ENCODE measurements at regions not wholly inside any gene's neighbourhood (a gene's known extent, or its start where the extent isn't known, plus 50 kb on each side); places are given as distances from the start of the nearest gene placed in this dataset.

- no peak for DNase-seq
Observed at GRCh38 chr1:72601035-72601674, 318.8 kb upstream of the NEGR1 start.

DNA sequence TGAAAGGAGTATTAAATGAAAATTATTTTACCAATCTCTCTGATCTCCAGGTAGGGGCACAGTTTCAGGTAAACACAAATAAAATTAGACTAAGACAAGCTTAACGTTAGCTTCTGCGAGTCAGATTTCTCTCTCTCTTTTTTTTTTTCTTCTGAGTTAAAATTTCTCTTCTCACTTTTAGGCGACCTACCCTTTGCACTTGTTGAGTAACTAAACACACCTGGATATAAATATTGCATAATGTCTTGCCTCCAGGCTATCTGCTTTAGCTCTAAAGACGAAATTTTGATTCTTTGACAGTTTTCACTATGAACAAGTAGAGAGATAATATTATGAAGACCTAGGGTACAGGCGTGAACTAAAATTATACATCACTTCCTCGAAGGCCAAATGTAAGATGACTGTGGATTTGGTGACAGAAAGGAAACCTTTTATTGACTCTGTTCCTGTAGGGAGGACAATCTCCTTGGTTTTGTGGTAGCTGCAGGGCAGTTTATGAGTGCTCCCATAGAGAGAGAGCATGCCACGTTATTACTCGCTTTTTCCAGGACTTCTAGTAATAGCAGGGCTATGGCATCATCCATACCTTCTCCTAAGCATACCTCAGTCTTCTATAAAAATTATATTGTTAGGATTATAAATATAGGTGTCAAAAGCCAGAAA is 303.8 kb upstream of the NEGR1 start:
- no peak for DNase-seq

DNA sequence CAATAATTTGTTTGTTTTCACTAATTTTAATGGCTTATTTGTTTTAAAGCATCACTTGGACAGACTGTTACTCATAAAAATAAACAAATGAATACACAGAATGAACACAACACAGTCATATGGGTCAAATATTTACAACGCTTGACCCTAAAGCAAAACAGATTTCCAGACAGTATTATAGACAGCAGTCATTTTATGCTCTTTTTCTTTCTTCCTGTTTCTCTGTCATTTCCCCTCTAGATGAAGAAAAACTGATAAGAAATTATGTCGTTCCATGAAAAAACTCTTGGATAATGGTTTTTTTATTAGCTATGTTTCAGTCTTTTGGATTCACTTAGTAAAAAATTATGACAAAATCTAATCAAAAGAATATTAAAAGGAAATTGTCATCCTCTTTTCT is 297.3 kb upstream of the NEGR1 start:
- no peak for DNase-seq

GRCh38 chr1:72570815-72571214 is 288.5 kb upstream of the NEGR1 start:
- no peak for DNase-seq

DNA sequence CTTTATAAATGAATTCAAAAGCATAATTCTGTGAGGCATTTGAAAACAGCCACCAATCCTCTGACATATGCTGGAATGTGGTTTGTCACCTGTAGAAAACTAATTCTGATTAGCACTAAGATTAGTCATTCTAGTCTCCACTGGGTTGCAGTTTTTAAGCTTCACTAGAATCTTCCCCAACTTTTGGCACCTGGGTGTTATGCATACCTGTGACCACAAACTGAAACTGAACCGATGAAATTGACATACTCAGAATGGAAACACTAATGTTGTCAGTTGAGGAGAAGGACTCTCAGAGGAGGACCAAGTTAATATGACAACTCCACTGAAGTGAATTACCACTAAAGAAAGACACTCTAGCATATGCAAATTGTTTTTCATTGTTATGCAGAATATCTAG is 285.8 kb upstream of the NEGR1 start:
- DNase-seq = no peak

DNA sequence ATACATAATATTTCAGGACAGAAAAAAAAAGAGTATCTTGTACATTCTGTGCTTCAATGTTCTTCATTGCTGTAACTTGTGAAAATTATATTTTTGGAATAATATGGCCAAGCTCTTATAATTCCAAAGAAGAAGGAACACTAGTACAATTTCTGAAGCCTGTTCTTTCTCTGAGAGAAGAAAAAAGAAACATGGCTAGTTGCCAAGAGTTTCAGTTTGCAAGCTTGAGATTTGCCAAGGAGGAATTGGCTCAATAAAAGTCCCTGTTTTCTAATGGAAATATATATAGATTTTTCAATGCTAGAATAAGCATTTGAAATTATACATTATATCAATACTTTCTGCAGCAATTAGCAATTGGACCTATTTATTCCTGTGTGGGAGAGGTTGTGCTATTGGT is 285.2 kb upstream of the NEGR1 start:
- no peak for DNase-seq

DNA sequence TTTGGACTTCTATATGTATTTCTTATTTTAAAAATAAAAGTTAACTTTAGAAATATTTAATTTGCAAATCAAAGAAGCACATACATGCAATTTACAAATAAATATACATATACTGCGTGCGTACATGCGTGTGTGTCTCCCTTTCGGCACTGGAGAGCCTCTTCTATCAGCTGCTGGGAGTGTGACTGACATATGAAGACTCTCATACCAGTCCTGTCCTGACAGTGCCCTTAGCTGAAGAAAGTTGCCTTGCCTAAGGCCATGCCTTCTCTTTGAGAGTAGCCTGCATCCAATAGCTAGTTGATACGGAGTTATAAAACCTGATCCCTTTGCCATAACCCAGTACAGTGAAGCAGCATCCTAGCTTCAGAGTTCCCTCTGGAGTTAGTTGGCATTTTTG is 282.4 kb upstream of the NEGR1 start:
- DNase-seq = no peak

DNA sequence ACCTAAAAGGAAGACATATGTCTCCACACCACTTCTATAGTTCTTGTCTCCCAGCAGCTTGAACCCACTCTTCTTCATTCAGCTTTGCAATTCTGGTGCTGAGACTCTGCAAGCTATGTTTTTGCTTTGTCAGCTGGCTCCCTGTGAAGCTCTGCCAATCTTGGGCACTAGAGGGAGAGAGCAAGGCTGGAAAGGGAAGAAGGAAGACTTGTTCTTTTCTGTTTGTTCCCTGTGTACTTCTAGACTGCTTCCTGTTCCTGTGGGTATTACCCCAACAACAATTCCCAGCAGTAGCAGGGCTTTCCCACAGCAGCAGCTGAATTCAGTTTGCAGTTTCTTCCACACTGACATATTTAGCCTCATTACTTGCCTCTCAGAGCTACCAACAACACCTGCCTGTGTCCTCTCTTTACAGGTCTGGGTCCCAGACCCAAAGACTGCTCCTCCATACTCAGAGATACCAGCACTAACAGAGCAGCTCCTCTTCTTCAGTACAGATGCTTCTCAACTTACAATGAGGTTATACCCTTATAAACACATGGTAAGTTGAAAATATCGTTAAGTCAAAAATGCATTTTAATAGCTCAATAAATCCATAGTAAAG is 275.2 kb upstream of the NEGR1 start:
- peak; percentile 46 for DNase-seq

DNA sequence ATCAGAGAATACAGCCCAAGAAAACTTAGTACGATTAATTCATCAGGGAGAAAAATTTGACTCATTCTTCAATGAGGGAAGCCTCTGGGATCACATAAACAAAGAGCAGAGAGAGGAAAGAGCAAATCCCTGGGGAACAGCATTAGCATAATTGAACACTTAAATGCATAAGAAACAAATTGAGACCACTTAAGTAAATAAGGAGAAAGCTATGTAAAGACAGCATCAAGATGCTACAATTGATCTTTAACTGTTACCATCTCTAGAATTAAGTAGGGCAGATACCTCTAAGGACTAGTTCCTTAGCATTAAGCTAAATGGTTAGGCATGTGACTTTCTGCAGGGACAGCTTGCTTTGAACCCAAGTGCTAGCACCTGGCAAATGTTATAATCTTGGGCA is 265.1 kb upstream of the NEGR1 start:
- DNase-seq = no peak

- no peak for DNase-seq
Observed at GRCh38 chr1:72540674-72541073, 258.3 kb upstream of the NEGR1 start.

- no peak for DNase-seq
Observed at GRCh38 chr1:72535470-72535869, 253.1 kb upstream of the NEGR1 start.

GRCh38 chr1:72530646-72531045 is 248.3 kb upstream of the NEGR1 start:
- no peak for DNase-seq

GRCh38 chr1:72526926-72527325 is 244.6 kb upstream of the NEGR1 start:
- no peak for DNase-seq

DNA sequence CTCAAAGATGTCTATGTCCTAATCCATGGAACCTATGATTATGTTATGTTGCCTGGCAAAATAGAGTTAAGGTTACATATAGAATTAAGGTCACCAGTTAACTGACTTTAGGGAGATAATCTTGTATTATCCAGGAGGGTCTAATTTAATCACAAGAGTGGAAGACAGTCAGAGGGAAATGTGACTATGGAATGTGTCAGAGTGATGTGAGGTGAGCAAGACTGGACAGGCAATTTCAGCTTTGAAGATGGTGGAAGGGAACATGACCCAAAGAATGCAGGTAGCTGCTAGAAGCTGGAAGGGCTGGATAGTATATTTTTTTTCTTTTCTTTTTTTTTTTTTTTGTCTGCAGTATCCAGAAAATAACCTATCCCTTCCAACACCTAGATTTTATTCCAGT is 241.7 kb upstream of the NEGR1 start:
- DNase-seq = no peak

DNA sequence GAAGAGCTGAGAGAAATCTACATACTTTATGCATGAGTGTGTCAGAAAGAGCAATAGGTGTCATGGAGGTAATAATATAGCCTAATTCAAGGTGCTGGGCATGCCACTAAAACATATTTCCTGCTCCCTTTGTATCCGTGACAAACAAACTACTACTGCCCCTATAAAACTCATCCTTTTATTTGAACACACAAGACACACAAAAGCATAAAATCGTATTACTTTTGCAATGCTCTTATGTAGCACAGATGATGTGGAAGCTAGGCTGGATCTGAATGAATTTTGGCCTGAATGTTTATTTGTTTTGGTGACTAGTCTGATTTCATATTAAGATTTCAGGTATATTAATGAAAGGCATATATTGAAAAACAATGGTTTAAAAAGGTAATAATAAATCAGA is 239.3 kb upstream of the NEGR1 start:
- DNase-seq = no peak

- DNase-seq = no peak
Observed at GRCh38 chr1:72516826-72517225, 234.5 kb upstream of the NEGR1 start.

- no peak for DNase-seq
Observed at GRCh38 chr1:72516264-72516663, 233.9 kb upstream of the NEGR1 start.

DNA sequence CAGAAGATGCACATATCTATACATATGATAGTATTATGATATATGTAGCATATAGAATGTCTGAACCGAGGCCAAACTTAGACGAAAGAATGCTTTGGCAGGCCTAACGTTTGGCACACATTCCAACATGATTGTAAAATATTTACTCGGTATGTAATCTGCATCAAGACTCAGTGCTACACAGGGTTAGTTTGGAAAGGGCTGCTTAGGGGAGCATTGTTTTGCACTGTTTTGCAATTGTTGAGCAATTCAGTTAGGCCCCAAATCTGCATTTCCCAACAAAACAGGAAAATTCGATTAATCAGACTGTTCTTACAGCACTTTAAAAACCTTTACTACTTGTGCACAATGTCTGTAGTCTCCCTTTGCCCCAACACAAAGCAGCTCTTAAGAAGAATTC is 216.0 kb upstream of the NEGR1 start:
- no peak for DNase-seq

- DNase-seq = no peak
Observed at GRCh38 chr1:72489801-72490200, 207.5 kb upstream of the NEGR1 start.

GRCh38 chr1:72485801-72486200 is 203.5 kb upstream of the NEGR1 start:
- DNase-seq = no peak

DNA sequence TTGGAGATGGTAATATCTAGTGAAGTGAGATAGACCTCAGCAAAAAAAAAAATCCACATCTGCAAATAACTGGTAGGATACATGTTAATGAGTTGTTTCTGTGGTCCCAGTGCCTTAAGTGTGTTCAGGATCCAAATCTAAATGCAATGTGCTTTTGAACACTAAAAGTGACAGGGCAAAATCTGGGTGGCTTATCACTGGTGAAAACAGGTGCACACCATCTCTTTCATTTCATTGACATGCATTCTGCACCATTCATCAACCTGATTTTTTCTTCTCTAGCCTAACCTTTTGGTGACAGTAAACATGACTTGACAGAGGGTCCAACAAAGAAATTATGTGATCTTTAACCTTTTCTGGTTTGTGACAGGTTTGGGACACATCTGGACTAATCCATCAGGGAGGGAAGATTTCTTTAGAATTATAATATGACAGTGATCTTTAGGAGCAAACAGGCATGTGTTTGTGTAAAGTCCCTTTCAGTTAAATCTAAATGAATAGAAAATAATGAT is 201.6 kb upstream of the NEGR1 start:
- no peak for DNase-seq

DNA sequence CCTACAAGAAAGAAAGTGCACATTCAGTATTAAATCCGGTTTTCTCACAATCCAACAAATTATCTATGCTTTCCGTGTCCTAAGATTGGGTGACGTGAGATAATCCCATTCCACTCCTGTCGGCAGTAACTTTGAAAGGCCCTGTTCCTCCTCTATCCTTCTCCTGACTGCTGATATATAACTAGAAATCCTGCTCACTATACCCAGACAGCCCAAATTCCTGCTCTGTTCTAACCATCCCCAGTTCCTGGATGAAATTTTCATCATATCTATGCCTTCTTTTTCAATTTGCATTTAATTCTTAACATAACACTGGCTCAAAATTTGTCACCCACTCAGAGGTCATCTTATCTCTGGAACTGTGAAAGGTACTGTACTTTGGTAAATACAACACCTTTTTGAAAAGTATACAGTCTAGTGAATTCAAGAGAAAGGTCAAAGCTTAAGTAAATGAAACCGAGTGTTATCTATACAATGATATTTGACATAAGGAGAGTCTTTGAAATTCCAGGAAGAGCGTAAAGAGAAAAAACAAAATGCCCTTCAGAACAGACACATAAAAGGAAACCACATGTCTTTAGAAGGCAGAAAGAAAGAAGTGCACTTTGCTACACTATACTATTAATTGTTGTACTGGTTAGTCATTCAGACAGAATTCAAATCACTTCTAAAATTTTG is 200.5 kb upstream of the NEGR1 start:
- no peak for DNase-seq

DNA sequence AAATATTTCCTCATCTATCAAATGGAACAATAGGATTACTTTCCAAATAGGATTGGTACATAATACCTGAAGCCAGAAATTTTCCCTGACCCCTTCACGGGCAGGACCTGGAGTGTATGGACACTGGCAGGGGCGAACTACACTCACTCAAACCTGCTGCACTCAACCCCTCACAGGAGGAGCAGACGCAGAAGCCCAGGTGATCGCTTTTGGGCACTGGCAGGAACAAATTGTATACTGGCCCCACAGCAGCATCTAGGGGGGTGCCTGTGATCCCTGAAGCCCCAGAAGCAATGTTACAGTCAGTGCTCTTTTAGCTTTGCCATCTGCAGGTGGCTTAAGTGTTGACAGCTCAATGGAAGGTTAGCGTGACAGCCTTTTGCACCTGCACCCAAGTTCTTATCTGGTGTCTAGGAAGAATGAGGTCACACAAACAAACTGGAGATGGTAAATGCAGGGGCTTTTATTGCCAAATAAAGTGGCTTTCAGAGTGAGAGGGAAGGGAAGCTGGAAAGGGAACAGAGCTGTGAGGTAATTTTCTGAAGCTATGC is 199.2 kb upstream of the NEGR1 start:
- no peak for DNase-seq

DNA sequence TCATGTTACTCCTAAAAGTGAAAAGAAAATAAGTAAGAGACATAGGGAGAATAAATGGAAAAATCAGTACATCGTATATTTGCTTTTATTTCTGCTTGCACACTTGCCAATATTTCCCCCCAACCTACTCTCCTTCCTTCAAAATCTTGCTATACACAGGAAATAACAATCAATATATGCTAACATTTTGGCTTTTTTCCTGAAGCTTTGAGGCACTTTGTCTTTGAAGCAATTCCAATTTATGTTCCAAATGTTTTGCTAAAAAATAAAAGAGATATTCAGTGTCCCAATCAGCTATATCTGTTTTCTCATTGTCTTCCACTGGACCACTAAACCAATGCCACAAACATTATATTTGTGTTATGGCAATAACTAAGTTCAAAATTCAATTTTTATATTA is 184.0 kb upstream of the NEGR1 start:
- DNase-seq = no peak
